22Rv1 (cell line): ENCODE measurements at regions not wholly inside any gene's neighbourhood (a gene's known extent, or its start where the extent isn't known, plus 50 kb on each side); places are given as distances from the start of the nearest gene placed in this dataset.

ENCODE experiments used
- CTCF ChIP-seq: fragments of 450-650 bp; IDR thresholded peaks from 2 replicates; pipeline ENCODE4 v1.5.1; 2017; ENCODE audit warnings: mild to moderate bottlenecking
- ZFX ChIP-seq: fragments of 450-650 bp; IDR thresholded peaks from 2 replicates; pipeline ENCODE4 v1.6.1; 2017; ENCODE audit warnings: antibody characterized with exemption, borderline replicate concordance

- no peak for TF ChIP-seq CTCF
- TF ChIP-seq ZFX: no peak
Measured at GRCh38 chr6:106866875-106867658, 107.5 kb downstream of the CD24 start.
